Activated T-helper 1 cell treated with anti-CD3 and anti-CD28 coated beads, Interleukin-2, amount 50 U/mL, for 16 hours (primary cell): ENCODE measurements at regions not wholly inside any gene's neighbourhood (a gene's known extent, or its start where the extent isn't known, plus 50 kb on each side); places are given as distances from the start of the nearest gene placed in this dataset.

Experiments used
- DNase-seq, 2 donors: peaks; one replicate each; pipeline ENCODE4 v3.0.0-alpha.2; 2020; ENCODE audit warnings: low read depth in 1 of 2, low spot score in 1 of 2

DNA sequence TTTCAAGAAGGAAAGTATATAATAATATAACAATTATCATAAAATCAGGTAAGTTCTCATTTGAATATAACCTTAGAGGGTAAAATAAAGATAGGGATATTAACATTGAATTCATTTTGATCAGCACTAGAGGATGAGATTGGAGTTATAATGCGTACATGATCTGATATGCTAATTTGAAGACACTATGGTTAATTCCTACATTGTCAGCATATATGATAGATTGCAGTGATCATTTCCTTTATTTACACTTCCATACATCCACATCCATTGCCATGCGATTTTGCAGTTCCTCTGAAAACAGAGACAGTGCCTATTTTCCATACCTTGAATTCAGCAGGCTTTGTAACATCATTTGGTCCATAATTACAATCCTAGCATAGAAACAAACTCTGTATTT is 519.2 kb downstream of the CCDC85A start:
- DNase-seq: no peak

GRCh38 chr2:56705713-56706112 is 521.9 kb downstream of the CCDC85A start:
- DNase-seq: no peak

- no peak for DNase-seq
Measured at GRCh38 chr2:56707218-56707617, 523.4 kb downstream of the CCDC85A start.

GRCh38 chr2:56707650-56708049 is 523.9 kb downstream of the CCDC85A start:
- no peak for DNase-seq

DNA sequence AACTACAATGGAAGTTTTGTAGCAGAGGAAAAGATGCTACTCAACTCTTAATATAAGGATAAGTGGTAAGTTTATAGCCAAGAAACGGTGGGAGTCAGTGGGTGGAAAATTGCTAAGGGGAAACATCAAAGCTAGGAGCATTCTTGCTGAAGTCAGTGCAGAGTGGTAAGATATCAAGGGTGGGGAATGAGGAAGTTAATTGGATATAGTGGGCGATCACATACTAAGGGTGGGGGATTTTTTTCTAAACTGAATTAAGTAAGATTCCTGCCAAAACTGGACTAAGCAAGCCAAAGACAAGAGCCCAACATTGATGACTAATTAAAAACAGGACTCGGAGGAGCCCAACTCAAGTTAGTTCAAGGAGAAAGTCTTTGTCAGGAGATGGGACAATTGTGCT is 525.4 kb downstream of the CCDC85A start:
- DNase-seq: no peak

DNA sequence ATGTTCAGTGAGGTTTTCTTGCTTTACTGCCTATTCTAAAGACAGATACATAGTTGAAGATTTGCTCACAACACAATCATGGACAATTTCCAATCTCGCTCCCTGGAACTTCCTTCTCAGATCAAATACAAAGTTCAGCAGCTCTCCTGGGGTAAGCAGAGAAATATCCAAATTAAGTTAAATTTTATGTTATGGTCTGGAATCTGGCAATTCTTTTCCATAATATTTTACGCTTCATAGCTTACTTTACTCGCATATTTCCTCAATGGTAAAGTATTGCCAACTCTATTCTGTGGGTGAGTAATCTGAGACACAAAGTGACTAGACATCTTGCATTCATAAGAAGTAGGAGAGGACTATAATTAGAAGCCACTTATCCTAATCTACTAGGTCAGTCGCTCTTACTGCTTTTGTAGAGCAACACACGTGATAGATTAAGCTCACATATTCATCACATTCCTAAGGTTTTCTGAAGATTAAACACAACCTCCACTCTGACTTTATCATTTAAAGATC is 529.4 kb downstream of the CCDC85A start:
- DNase-seq: no peak

GRCh38 chr2:56713978-56714377 is 530.2 kb downstream of the CCDC85A start:
- DNase-seq: no peak

- DNase-seq: no peak
Measured at GRCh38 chr2:56714400-56714799, 530.6 kb downstream of the CCDC85A start.

GRCh38 chr2:56715683-56716082 is 531.9 kb downstream of the CCDC85A start:
- DNase-seq: no peak

GRCh38 chr2:56718413-56718812 is 534.6 kb downstream of the CCDC85A start:
- DNase-seq: no peak

DNA sequence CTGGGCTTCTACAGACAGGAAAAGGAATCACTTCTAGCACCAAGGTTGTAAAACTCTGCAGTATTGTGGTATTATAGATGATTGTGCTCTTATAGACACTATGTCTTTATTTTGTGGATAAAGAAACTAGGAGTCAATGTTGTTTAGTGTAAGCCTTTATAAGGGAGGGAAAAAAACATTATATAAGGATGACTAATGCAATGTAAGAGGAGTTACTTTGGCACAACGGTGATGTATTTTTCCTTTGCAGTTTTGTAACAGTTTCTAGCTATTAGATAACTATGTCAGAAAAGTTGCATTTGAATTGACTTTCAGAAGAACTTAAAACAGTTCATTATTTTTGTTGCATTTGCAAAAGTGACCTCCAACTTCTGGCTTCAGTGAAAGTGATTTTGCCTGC is 545.4 kb downstream of the CCDC85A start:
- DNase-seq: no peak

GRCh38 chr2:56732946-56733345 is 549.2 kb downstream of the CCDC85A start:
- DNase-seq: no peak

- DNase-seq: no peak
Measured at GRCh38 chr2:56739413-56739812, 555.6 kb downstream of the CCDC85A start.

DNA sequence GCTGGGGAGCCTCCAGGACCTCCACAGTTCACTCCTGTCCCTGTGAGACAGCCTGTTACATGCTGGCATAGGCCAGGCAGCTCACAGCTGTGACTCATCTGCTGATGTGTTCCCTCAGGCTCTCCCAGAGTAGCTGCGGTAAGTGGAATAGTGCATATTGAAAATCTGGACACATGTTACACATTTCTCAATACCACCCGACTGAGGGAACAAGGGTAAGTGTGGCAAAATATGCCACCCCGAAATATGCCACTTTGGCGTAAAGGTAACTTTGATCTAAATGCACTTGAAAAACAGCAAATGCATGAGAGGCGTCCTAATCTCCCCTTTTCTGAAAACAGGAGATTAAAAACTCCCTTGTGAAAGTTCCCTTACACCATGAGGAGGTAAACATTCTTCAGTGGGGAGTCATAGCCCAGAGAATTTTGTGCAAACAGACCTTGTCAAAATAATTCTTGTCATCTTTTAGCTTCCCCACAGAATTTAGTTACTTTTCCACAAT is 557.9 kb downstream of the CCDC85A start:
- DNase-seq: no peak

GRCh38 chr2:56743807-56744206 is 560.0 kb downstream of the CCDC85A start:
- no peak for DNase-seq

- no peak for DNase-seq
Measured at GRCh38 chr2:56749152-56749752, 565.5 kb downstream of the CCDC85A start.

GRCh38 chr2:56753182-56753581 is 569.4 kb downstream of the CCDC85A start:
- no peak for DNase-seq

DNA sequence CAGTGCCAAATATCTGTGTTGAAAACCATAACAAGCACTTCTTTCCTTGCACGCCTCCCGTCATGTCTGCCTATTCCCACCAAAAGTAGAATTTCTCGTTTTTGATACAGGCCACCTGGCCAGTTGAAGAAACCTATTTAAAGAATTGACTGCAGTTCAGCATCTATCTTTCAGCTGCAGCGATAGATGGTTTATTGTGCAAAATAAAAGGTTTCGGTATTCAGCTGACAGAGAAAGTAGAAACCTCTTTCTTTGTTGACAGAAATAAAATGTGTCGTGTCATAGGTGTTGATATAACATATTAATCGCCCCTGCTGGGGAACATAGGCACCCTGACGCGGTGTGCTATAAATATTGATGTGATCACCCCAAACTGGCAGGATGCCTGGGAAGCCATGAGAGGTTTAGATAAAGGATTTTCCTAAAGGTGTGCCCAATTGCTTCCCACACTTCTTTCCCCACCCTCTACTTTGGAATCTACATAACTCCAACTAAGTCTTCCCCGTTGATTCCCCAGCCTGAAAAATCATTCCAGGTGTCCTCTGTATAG is 570.4 kb downstream of the CCDC85A start:
- DNase-seq: no peak

GRCh38 chr2:56754627-56755026 is 570.8 kb downstream of the CCDC85A start:
- no peak for DNase-seq

DNA sequence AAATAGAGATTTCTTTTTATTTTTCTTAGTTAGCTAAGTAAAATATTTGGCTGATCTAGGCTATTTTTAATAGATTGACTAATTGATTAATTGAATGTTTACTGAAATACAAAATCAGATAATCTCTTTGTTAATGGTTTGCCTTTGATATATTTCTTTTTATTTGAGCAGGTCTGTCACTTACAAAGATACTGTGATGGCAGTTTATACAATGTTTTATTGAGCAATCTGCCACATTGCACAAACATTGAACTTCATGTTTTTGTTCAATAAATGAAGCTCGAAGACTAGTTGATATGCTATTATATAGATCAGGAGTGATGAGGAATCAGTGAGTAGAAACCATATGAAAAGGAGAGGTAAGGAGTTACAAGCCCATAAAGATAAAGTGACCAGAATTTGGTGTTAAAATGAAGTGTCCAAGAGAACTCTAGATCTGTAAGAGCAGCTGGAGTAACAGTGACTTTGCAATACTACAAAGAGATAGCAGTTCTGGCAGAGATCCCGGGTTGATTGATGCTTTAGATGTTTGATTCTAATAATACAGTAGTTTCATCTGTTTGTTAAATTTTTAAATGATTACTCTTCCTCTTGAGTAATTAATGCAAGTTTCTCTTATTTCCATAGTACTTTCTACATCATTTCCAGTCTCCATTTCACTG is 574.2 kb downstream of the CCDC85A start:
- no peak for DNase-seq

DNA sequence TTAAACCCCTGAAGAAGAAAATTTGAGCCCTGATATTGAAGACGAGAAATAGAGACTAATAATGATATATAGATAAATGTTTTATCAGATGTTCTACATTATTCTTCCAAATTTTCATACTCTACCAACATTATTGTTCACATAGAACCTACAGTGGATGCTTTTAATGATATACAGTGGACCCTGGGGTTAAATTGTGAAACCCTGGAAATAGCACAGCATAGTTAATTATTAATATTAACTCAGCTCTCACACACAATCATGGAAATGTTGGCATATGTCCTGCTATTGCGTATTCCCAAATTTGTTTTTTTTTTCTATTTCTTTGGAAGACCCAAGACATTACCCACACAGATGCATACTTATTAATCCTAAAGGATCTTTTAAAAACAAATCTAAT is 579.9 kb downstream of the CCDC85A start:
- no peak for DNase-seq

DNA sequence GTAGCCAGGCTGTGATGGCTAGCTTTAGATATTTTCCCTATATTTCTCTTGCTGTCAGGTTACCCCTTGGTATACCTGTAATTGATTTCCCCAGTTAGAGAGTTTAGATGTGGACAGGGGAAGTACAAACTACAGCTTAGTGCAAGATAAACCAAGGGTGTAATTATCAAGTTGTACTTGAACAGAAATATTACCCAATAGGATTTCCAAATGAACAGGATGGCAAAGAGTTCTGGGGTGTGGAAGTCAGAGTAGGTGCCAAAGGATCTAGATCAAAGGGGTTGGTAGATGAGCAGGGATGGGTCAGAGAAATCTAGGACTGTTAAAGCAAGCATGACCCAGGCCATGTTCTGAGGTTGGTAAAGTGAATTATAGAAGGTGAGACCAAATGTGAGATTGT is 585.2 kb downstream of the CCDC85A start:
- DNase-seq: no peak
